Trophoblast cell (in vitro differentiated cells and primary cell): ENCODE measurements at regions not wholly inside any gene's neighbourhood (a gene's known extent, or its start where the extent isn't known, plus 50 kb on each side); places are given as distances from the start of the nearest gene placed in this dataset.

Experiments
- DNase-seq, 2 donors: peaks; one replicate each; pipeline ENCODE4 v3.0.0-alpha.2; 2016
- H2AFZ ChIP-seq: 2 replicates; pipeline ENCODE4 v1.6.1; 2013; ENCODE audit warnings: low read length, moderate library complexity, mild to moderate bottlenecking; ENCODE audit not compliant: insufficient read depth, poor library complexity
- H2AK5ac ChIP-seq: 2 replicates; pipeline ENCODE4 v1.6.1; 2013; ENCODE audit warnings: mild to moderate bottlenecking, low read length
- H2BK120ac ChIP-seq: 2 replicates; pipeline ENCODE4 v1.6.1; 2013; ENCODE audit warnings: low read length, mild to moderate bottlenecking, moderate library complexity; ENCODE audit not compliant: insufficient read depth, poor library complexity
- H2BK12ac ChIP-seq: 2 replicates; pipeline ENCODE4 v1.6.1; 2013; ENCODE audit warnings: mild to moderate bottlenecking, low read length, moderate library complexity
- H2BK5ac ChIP-seq: 2 replicates; pipeline ENCODE4 v1.6.1; 2013; ENCODE audit warnings: low read length, low read depth, moderate library complexity, mild to moderate bottlenecking; ENCODE audit not compliant: poor library complexity
- H3K14ac ChIP-seq: 2 replicates; pipeline ENCODE4 v1.6.1; 2013; ENCODE audit warnings: mild to moderate bottlenecking, low read length
- H3K18ac ChIP-seq: 2 replicates; pipeline ENCODE4 v1.6.1; 2013; ENCODE audit warnings: mild to moderate bottlenecking, low read length
- H3K23ac ChIP-seq: 2 replicates; pipeline ENCODE4 v1.6.1; 2013; ENCODE audit warnings: low read length
- H3K27ac ChIP-seq: 2 replicates; pipeline ENCODE4 v1.5.1; 2013; ENCODE audit warnings: low read depth, mild to moderate bottlenecking, inconsistent platforms, low read length, moderate library complexity
- H3K27me3 ChIP-seq: 2 replicates; pipeline ENCODE4 v1.6.1; 2013; ENCODE audit warnings: inconsistent platforms, mild to moderate bottlenecking, low read length, moderate library complexity; ENCODE audit not compliant: insufficient read depth
- H3K36me3 ChIP-seq, 2 experiments: 1 replicate in 1 of 2; 2 replicates in 1 of 2; pipeline ENCODE4 v1.6.1; 2013; ENCODE audit warnings: low read length in 2 of 2, mild to moderate bottlenecking in 2 of 2, moderate library complexity in 1 of 2; ENCODE audit not compliant: insufficient read depth in 2 of 2, control insufficient read depth in 1 of 2
- H3K4ac ChIP-seq: 2 replicates; pipeline ENCODE4 v1.6.1; 2013; ENCODE audit warnings: low read depth, mild to moderate bottlenecking, low read length, moderate library complexity
- H3K4me1 ChIP-seq, 2 experiments: 1 replicate in 1 of 2; 2 replicates in 1 of 2; pipeline ENCODE4 v1.6.1; 2013; ENCODE audit warnings: low read length in 2 of 2, mild to moderate bottlenecking in 2 of 2, moderate library complexity in 1 of 2; ENCODE audit not compliant: insufficient read depth in 2 of 2, control insufficient read depth in 1 of 2
- H3K4me2 ChIP-seq: 2 replicates; pipeline ENCODE4 v1.6.1; 2013; ENCODE audit warnings: inconsistent platforms, mild to moderate bottlenecking, low read length, moderate library complexity
- H3K4me3 ChIP-seq: 2 replicates; pipeline ENCODE4 v1.5.1; 2013; ENCODE audit warnings: mild to moderate bottlenecking, low read depth, low read length, inconsistent platforms
- H3K79me1 ChIP-seq: one replicate; pipeline ENCODE4 v1.6.1; 2013; ENCODE audit warnings: low read length
- H3K79me2 ChIP-seq: 2 replicates; pipeline ENCODE4 v1.6.1; 2013; ENCODE audit warnings: low read length, mild to moderate bottlenecking; ENCODE audit not compliant: control insufficient read depth, insufficient read depth, poor library complexity
- H3K9ac ChIP-seq: 2 replicates; pipeline ENCODE4 v1.6.1; 2013; ENCODE audit warnings: mild to moderate bottlenecking, low read length
- H3K9me3 ChIP-seq: 2 replicates; pipeline ENCODE4 v1.6.1; 2013; ENCODE audit warnings: low read depth, mild to moderate bottlenecking, control low read depth, inconsistent platforms, low read length; ENCODE audit not compliant: insufficient read depth
- H4K12ac ChIP-seq: 2 replicates; pipeline ENCODE4 v1.6.1; 2013; ENCODE audit warnings: low read depth, mild to moderate bottlenecking, low read length, moderate library complexity
- H4K8ac ChIP-seq: 2 replicates; pipeline ENCODE4 v1.6.1; 2013; ENCODE audit warnings: low read depth, mild to moderate bottlenecking, low read length, moderate library complexity
- H4K91ac ChIP-seq: one replicate; pipeline ENCODE4 v1.6.1; 2013; ENCODE audit warnings: low read depth, mild to moderate bottlenecking, low read length, moderate library complexity
- WGBS: extraction: QIAGEN DNeasy Blood & Tissue Kit; methylation state at CpG from one replicate; pipeline ENCODE4 v1.1.7; 2013; ENCODE audit warnings: missing lambda C conversion rate; ENCODE audit not compliant: insufficient read length, insufficient coverage; ENCODE audit errors: extremely low coverage; 5-methylcytosine and 5-hydroxymethylcytosine counted together

- peak overlapping the region; percentile 16 for H3K18ac ChIP-seq
- H2BK5ac ChIP-seq, result peak overlapping the region; percentile 97
- peak overlapping the region; percentile 78 for H2BK12ac ChIP-seq
- H3K9me3 ChIP-seq, result no peaks in the 10 kb centered on the region
- peak; percentile 27 to 74 for DNase-seq
- no CpG with 5 or more reads among the region's 8 CpGs for WGBS
- H3K79me2 ChIP-seq, result peaks cover 10% of the 10 kb centered on the region
- H3K79me1 ChIP-seq, result peaks cover 69% of the 10 kb centered on the region
- H4K8ac ChIP-seq, result peak overlapping the region; percentile 3
- no peak overlapping the region for H3K23ac ChIP-seq
- H2BK120ac ChIP-seq, result peak overlapping the region; percentile 96
- H3K4ac ChIP-seq, result peak overlapping the region; percentile 37
- peak overlapping the region; percentile 98 for H4K91ac ChIP-seq
- H2AFZ ChIP-seq, result no peak overlapping the region
- H3K27ac ChIP-seq, result peak overlapping the region; percentile 100
- no peak overlapping the region for H4K12ac ChIP-seq
- H3K27me3 ChIP-seq, result no peaks in the 10 kb centered on the region
- H2AK5ac ChIP-seq, result no peak overlapping the region
- no peak overlapping the region for H3K9ac ChIP-seq
- peak overlapping the region; percentile 69 for H3K14ac ChIP-seq
- H3K4me2 ChIP-seq, result no peak overlapping the region
- peaks cover 48 to 60% of the 10 kb centered on the region in 2 experiments for H3K4me1 ChIP-seq
- H3K36me3 ChIP-seq, result no peaks in the 10 kb centered on the region
- no peak overlapping the region for H3K4me3 ChIP-seq
These were observed 96.9 kb upstream of the SLC25A33 start for GRCh38 chr1:9442278-9442846.

GRCh38 chr1:9442986-9443385 lies 96.3 kb upstream of the SLC25A33 start:
- WGBS, result no CpG with 5 or more reads among the region's 3 CpGs
- H4K12ac ChIP-seq, result no peak overlapping the region
- peaks cover 14% of the 10 kb centered on the region for H3K79me2 ChIP-seq
- peak overlapping the region; percentile 92 for H4K91ac ChIP-seq
- peak; percentile 64 to 82 for DNase-seq
- peak overlapping the region; percentile 100 for H3K27ac ChIP-seq
- H3K4me1 ChIP-seq, result peaks cover 48 to 60% of the 10 kb centered on the region in 2 experiments
- peak overlapping the region; percentile 96 for H2AK5ac ChIP-seq
- no peak overlapping the region for H3K9ac ChIP-seq
- H3K27me3 ChIP-seq, result no peaks in the 10 kb centered on the region
- H2BK12ac ChIP-seq, result peak overlapping the region; percentile 78
- H3K4me3 ChIP-seq, result no peak overlapping the region
- H3K36me3 ChIP-seq, result no peaks in the 10 kb centered on the region
- H3K9me3 ChIP-seq, result no peaks in the 10 kb centered on the region
- no peak overlapping the region for H3K23ac ChIP-seq
- peak overlapping the region; percentile 96 for H2BK5ac ChIP-seq
- H3K4ac ChIP-seq, result peak overlapping the region; percentile 23
- H2BK120ac ChIP-seq, result peak overlapping the region; percentile 96
- peaks cover 70% of the 10 kb centered on the region for H3K79me1 ChIP-seq
- H3K18ac ChIP-seq, result peak overlapping the region; percentile 70
- peak overlapping the region; percentile 69 for H3K14ac ChIP-seq
- H2AFZ ChIP-seq, result peak overlapping the region; percentile 20
- peak overlapping the region; percentile 3 for H4K8ac ChIP-seq
- no peak overlapping the region for H3K4me2 ChIP-seq

- WGBS, result no CpG with 5 or more reads among the region's 14 CpGs
- H2BK5ac ChIP-seq, result peak overlapping the region; percentile 42
- H3K9me3 ChIP-seq, result no peaks in the 10 kb centered on the region
- no peaks in the 10 kb centered on the region for H3K27me3 ChIP-seq
- H2AK5ac ChIP-seq, result no peak overlapping the region
- H3K4me3 ChIP-seq, result no peak overlapping the region
- no peak overlapping the region for H3K9ac ChIP-seq
- no peak overlapping the region for H3K4ac ChIP-seq
- peak overlapping the region; percentile 96 for H2BK120ac ChIP-seq
- H3K18ac ChIP-seq, result no peak overlapping the region
- no peak overlapping the region for H2BK12ac ChIP-seq
- no peak overlapping the region for H4K8ac ChIP-seq
- H3K23ac ChIP-seq, result no peak overlapping the region
- peak overlapping the region; percentile 100 for H3K27ac ChIP-seq
- DNase-seq, result peak; percentile 96 to 97
- no peak overlapping the region for H3K14ac ChIP-seq
- H3K79me2 ChIP-seq, result peaks cover 14% of the 10 kb centered on the region
- peaks cover 49 to 60% of the 10 kb centered on the region in 2 experiments for H3K4me1 ChIP-seq
- H3K79me1 ChIP-seq, result peaks cover 72% of the 10 kb centered on the region
- H3K4me2 ChIP-seq, result no peak overlapping the region
- peak overlapping the region; percentile 92 for H4K91ac ChIP-seq
- no peaks in the 10 kb centered on the region for H3K36me3 ChIP-seq
- no peak overlapping the region for H4K12ac ChIP-seq
- H2AFZ ChIP-seq, result no peak overlapping the region
These were observed 95.3 kb upstream of the SLC25A33 start for GRCh38 chr1:9443913-9444445.

GRCh38 chr1:9444532-9444931 lies 94.7 kb upstream of the SLC25A33 start:
- DNase-seq, result peak; percentile 86 to 95
- Histone ChIP-seq H2AFZ (peak overlapping the region; percentile 26), H3K4me3 (no peak overlapping the region), H2BK5ac (peak overlapping the region; percentile 100), H3K4me1 (peaks cover 48 to 58% of the 10 kb centered on the region in 2 experiments), H2BK120ac (peak overlapping the region; percentile 99), H4K12ac (peak overlapping the region; percentile 56), H3K14ac (peak overlapping the region; percentile 91), H3K23ac (no peak overlapping the region), H3K79me1 (peaks cover 71% of the 10 kb centered on the region), H3K36me3 (no peaks in the 10 kb centered on the region), H4K8ac (peak overlapping the region; percentile 83), H3K9ac (no peak overlapping the region), H3K9me3 (no peaks in the 10 kb centered on the region), H3K79me2 (peaks cover 15% of the 10 kb centered on the region), H2AK5ac (peak overlapping the region; percentile 95), H4K91ac (peak overlapping the region; percentile 99), H3K27me3 (no peaks in the 10 kb centered on the region), H3K4me2 (no peak overlapping the region), H3K27ac (peak overlapping the region; percentile 100), H2BK12ac (peak overlapping the region; percentile 100), H3K4ac (peak overlapping the region; percentile 91), H3K18ac (peak overlapping the region; percentile 85)
- no CpG with 5 or more reads among the region's 12 CpGs for WGBS
